ENCODE measurements at regions not wholly inside any gene's neighbourhood (a gene's known extent, or its start where the extent isn't known, plus 50 kb on each side); places are given as distances from the start of the nearest gene placed in this dataset.

DNA sequence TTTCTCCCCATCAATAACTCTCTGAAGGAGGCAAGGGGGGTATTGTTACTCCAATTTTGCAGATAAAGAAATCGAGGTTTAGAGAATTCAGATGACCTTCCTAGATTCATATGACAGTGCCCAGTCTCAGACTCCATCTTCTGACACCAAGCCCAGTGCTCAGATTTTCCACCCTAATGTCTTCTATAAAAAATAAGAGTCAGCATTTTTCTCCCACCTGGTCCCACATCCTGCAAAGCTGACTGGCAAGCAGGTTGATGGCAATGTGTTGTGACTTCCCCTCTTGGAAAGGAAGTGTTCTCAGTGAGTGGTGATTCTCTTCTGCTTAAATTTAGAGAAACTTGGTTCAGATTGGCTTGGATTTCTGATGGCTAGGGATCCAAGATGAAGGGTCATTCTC lies 129.4 kb downstream of the SOX9 start:
- H3K27me3 Mint-ChIP-seq: no peaks in the 10 kb centered on the region
- H3K36me3 Mint-ChIP-seq (ENCODE audit: low read depth): no peaks in the 10 kb centered on the region
- ChIA-PET POLR2A (no interaction called here), CTCF (no interaction called here)
- no peak overlapping the region for H3K4me3 Mint-ChIP-seq
- H3K9me3 Mint-ChIP-seq: peaks cover 8% of the 10 kb centered on the region
- H3K4me1 Mint-ChIP-seq: no peaks in the 10 kb centered on the region
- DNase-seq: no peak
- no peak overlapping the region for H3K27ac Mint-ChIP-seq

GRCh38 chr17:72253597-72253996 lies 132.8 kb downstream of the SOX9 start:
- Mint-ChIP-seq H3K27me3 (no peaks in the 10 kb centered on the region), H3K27ac (no peak overlapping the region), H3K9me3 (peaks cover 15% of the 10 kb centered on the region), H3K4me1 (no peaks in the 10 kb centered on the region), H3K36me3 (ENCODE audit: low read depth) (no peaks in the 10 kb centered on the region), H3K4me3 (no peak overlapping the region)
- CTCF ChIA-PET: no interaction called here
- no peak for DNase-seq
- POLR2A ChIA-PET: no interaction called here

- H3K4me3 Mint-ChIP-seq: no peak overlapping the region
- DNase-seq: no peak
- no peaks in the 10 kb centered on the region for H3K36me3 Mint-ChIP-seq (ENCODE audit: low read depth)
- POLR2A ChIA-PET: no interaction called here
- no peaks in the 10 kb centered on the region for H3K27me3 Mint-ChIP-seq
- peaks cover 15% of the 10 kb centered on the region for H3K9me3 Mint-ChIP-seq
- H3K4me1 Mint-ChIP-seq: no peaks in the 10 kb centered on the region
- H3K27ac Mint-ChIP-seq: no peak overlapping the region
- CTCF ChIA-PET: interaction anchor here (0.7 kb wide), 1 partner anchor 10 kb away, joined by 3 read pairs; no protein-coding TSS in a partner anchor
These were observed 134.1 kb downstream of the SOX9 start for GRCh38 chr17:72254808-72255449.

GRCh38 chr17:72255481-72255880 lies 134.7 kb downstream of the SOX9 start:
- no peak for DNase-seq
- CTCF ChIA-PET: interaction anchor here (0.7 kb wide), 2 partner anchors 10 to 11 kb away, joined by 3 read pairs; no protein-coding TSS in a partner anchor
- no peak overlapping the region for H3K27ac Mint-ChIP-seq
- peaks cover 18% of the 10 kb centered on the region for H3K9me3 Mint-ChIP-seq
- POLR2A ChIA-PET: no interaction called here
- H3K4me1 Mint-ChIP-seq: no peaks in the 10 kb centered on the region
- H3K27me3 Mint-ChIP-seq: no peaks in the 10 kb centered on the region
- H3K4me3 Mint-ChIP-seq: no peak overlapping the region
- H3K36me3 Mint-ChIP-seq (ENCODE audit: low read depth): no peaks in the 10 kb centered on the region

DNA sequence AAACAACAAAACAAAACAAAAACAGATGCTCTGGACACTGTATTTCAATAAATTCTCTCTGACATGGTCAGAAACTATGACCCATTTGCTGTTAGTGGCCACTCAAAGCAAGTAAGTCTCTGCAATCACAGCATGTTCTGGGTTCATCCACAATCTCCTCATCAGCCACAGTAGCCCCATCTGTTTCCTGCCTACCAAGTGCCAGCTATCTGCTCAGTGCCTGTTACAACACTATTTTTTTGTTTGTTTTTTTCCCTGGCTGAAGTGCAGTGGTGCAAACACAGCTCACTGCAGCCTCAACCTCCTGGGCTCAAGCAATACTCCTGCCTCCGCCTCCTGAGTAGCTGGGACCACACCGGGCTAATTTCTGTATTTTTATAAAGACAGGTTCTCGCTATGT lies 137.9 kb downstream of the SOX9 start:
- Mint-ChIP-seq H3K4me3 (no peak overlapping the region), H3K4me1 (no peaks in the 10 kb centered on the region), H3K27me3 (no peaks in the 10 kb centered on the region), H3K9me3 (peaks cover 22% of the 10 kb centered on the region), H3K27ac (no peak overlapping the region), H3K36me3 (ENCODE audit: low read depth) (no peaks in the 10 kb centered on the region)
- no peak for DNase-seq
- CTCF ChIA-PET: no interaction called here
- POLR2A ChIA-PET: no interaction called here

DNA sequence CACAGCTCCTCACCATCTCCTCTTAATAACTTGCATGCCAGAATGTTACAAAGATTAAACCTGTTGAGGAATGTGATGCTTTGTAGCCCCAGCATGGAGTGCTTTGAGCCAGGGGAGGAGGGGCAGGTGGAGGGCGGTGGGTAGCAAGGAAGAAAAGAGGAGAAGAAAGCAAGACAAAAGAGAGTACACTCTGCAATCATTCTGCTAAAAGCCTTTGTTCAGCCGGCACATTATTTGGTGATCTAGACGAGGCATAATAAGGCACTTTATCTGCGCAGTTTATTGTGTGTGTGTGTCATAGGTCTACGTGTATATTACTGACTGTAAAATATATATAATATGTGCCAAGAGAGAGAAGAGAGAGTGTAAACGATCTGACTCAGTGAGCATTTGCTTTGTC lies 139.1 kb downstream of the SOX9 start:
- Mint-ChIP-seq H3K4me1 (no peaks in the 10 kb centered on the region), H3K4me3 (no peak overlapping the region), H3K9me3 (peaks cover 18% of the 10 kb centered on the region), H3K27me3 (no peaks in the 10 kb centered on the region), H3K27ac (no peak overlapping the region), H3K36me3 (ENCODE audit: low read depth) (no peaks in the 10 kb centered on the region)
- POLR2A ChIA-PET: no interaction called here
- CTCF ChIA-PET: no interaction called here
- DNase-seq: no peak

GRCh38 chr17:72262766-72263165 lies 141.9 kb downstream of the SOX9 start:
- no peak overlapping the region for H3K27ac Mint-ChIP-seq
- POLR2A ChIA-PET: no interaction called here
- H3K4me3 Mint-ChIP-seq: no peak overlapping the region
- DNase-seq: no peak
- no peaks in the 10 kb centered on the region for H3K4me1 Mint-ChIP-seq
- CTCF ChIA-PET: no interaction called here
- H3K27me3 Mint-ChIP-seq: no peaks in the 10 kb centered on the region
- peaks cover 14% of the 10 kb centered on the region for H3K9me3 Mint-ChIP-seq
- H3K36me3 Mint-ChIP-seq (ENCODE audit: low read depth): no peaks in the 10 kb centered on the region

GRCh38 chr17:72264682-72265405 lies 144.0 kb downstream of the SOX9 start:
- ChIA-PET POLR2A (no interaction called here), CTCF (interaction anchor here (0.6 to 1.1 kb wide), 3 partner anchors 11 to 1065 kb away, joined by 3 to 4 read pairs (median 3); no protein-coding TSS in a partner anchor)
- no peaks in the 10 kb centered on the region for H3K27me3 Mint-ChIP-seq
- no peak overlapping the region for H3K27ac Mint-ChIP-seq
- no peak for DNase-seq
- no peaks in the 10 kb centered on the region for H3K4me1 Mint-ChIP-seq
- no peaks in the 10 kb centered on the region for H3K36me3 Mint-ChIP-seq (ENCODE audit: low read depth)
- H3K9me3 Mint-ChIP-seq: peaks cover 11% of the 10 kb centered on the region
- H3K4me3 Mint-ChIP-seq: no peak overlapping the region

DNA sequence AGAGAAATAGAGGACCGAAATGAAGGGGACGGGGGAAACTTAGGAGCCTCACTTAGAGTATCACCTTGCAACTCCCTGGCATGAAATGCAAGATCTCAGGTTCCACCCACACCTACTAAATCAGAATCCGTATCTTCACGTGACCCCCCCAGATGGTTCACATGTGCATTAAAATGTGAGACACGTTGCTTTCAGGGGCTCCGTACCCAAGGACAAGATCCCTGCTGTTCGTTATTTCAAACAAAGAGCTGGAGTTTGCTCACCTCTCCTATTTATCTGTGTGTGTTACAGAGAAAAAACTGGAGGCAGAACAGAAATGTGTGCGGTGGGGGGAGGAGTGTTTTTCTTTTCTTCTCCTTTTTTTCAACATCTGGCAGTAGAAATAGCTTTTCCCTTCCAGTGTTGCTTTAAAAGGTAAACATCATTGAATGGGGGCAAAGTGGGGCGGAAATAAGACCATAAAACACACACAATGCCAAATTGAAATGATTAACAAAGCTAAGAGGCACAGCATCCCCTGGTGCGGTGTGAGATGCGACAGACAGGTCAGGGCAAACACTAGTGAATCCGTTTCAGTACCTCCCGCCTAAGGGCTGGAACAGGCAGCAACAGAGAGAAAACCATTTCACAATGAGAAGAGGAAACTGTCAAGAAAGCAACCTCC lies 145.4 kb downstream of the SOX9 start:
- H3K4me3 Mint-ChIP-seq: no peak overlapping the region
- no peaks in the 10 kb centered on the region for H3K36me3 Mint-ChIP-seq (ENCODE audit: low read depth)
- CTCF ChIA-PET: interaction anchor here (1.1 kb wide), 1 partner anchor 9 kb away, joined by 3 read pairs; no protein-coding TSS in a partner anchor
- no peaks in the 10 kb centered on the region for H3K4me1 Mint-ChIP-seq
- DNase-seq: no peak
- H3K27me3 Mint-ChIP-seq: no peaks in the 10 kb centered on the region
- POLR2A ChIA-PET: no interaction called here
- no peak overlapping the region for H3K27ac Mint-ChIP-seq
- peaks cover 7% of the 10 kb centered on the region for H3K9me3 Mint-ChIP-seq

GRCh38 chr17:72267601-72268000 lies 146.8 kb downstream of the SOX9 start:
- peaks cover 2% of the 10 kb centered on the region for H3K9me3 Mint-ChIP-seq
- H3K4me3 Mint-ChIP-seq: no peak overlapping the region
- DNase-seq: no peak
- H3K27me3 Mint-ChIP-seq: no peaks in the 10 kb centered on the region
- H3K27ac Mint-ChIP-seq: no peak overlapping the region
- H3K36me3 Mint-ChIP-seq (ENCODE audit: low read depth): no peaks in the 10 kb centered on the region
- POLR2A ChIA-PET: no interaction called here
- no peaks in the 10 kb centered on the region for H3K4me1 Mint-ChIP-seq
- CTCF ChIA-PET: no interaction called here

GRCh38 chr17:72268431-72268830 lies 147.6 kb downstream of the SOX9 start:
- ChIA-PET CTCF (no interaction called here), POLR2A (no interaction called here)
- H3K36me3 Mint-ChIP-seq (ENCODE audit: low read depth): no peaks in the 10 kb centered on the region
- no peaks in the 10 kb centered on the region for H3K4me1 Mint-ChIP-seq
- H3K4me3 Mint-ChIP-seq: no peak overlapping the region
- H3K27ac Mint-ChIP-seq: no peak overlapping the region
- no peaks in the 10 kb centered on the region for H3K27me3 Mint-ChIP-seq
- H3K9me3 Mint-ChIP-seq: peaks cover 2% of the 10 kb centered on the region
- DNase-seq: no peak

- H3K36me3 Mint-ChIP-seq (ENCODE audit: low read depth): no peaks in the 10 kb centered on the region
- H3K4me3 Mint-ChIP-seq: no peak overlapping the region
- ChIA-PET POLR2A (no interaction called here), CTCF (no interaction called here)
- H3K9me3 Mint-ChIP-seq: peaks cover 2% of the 10 kb centered on the region
- no peak overlapping the region for H3K27ac Mint-ChIP-seq
- no peak for DNase-seq
- H3K4me1 Mint-ChIP-seq: no peaks in the 10 kb centered on the region
- H3K27me3 Mint-ChIP-seq: no peaks in the 10 kb centered on the region
These were observed 149.6 kb downstream of the SOX9 start for GRCh38 chr17:72270273-72270924.

GRCh38 chr17:72271603-72272002 lies 150.8 kb downstream of the SOX9 start:
- Mint-ChIP-seq H3K27me3 (no peaks in the 10 kb centered on the region), H3K9me3 (peaks cover 12% of the 10 kb centered on the region), H3K27ac (no peak overlapping the region), H3K36me3 (ENCODE audit: low read depth) (no peaks in the 10 kb centered on the region), H3K4me1 (no peaks in the 10 kb centered on the region), H3K4me3 (no peak overlapping the region)
- ChIA-PET POLR2A (no interaction called here), CTCF (no interaction called here)
- no peak for DNase-seq

Data from activated CD4-positive, alpha-beta T cell treated with anti-CD3 and anti-CD28 coated beads, Interleukin-2, amount 10 ng/mL, durations not matched to agents 7 days and 5 days (primary cell).